IPS-18c (cell line): ENCODE measurements at regions not wholly inside any gene's neighbourhood (a gene's known extent, or its start where the extent isn't known, plus 50 kb on each side); places are given as distances from the start of the nearest gene placed in this dataset.
"Not testable (repeated sequence)": the region's sequence is repeated elsewhere in the genome, so short reads cannot be mapped to it uniquely, and the experiment has no call there.

Experiments
- H3K4me3 ChIP-seq: 2 replicates; pipeline ENCODE4 v1.7.0; 2013; ENCODE audit warnings: low read depth, mild to moderate bottlenecking, low read length, moderate library complexity; ENCODE audit not compliant: insufficient read depth
- H3K9me3 ChIP-seq: one replicate; pipeline ENCODE4 v1.6.1; 2013; ENCODE audit warnings: mild to moderate bottlenecking, low read length, moderate library complexity; ENCODE audit not compliant: control insufficient read depth, insufficient read depth

GRCh38 chr12:60231976-60232907, 636.4 kb downstream of the SLC16A7 start:
- H3K4me3 ChIP-seq, result peak overlapping the region; percentile 20; the same call in 1 of the 2 replicates

GRCh38 chr12:60234611-60235195, 638.9 kb downstream of the SLC16A7 start:
- H3K4me3 ChIP-seq, H3K9me3 ChIP-seq: not testable (repeated sequence)

More at GRCh38 chr12:60231976-60232907, 636.4 kb downstream of the SLC16A7 start:
- no peaks in the 10 kb centered on the region for H3K9me3 ChIP-seq

- no peaks in the 10 kb centered on the region for H3K9me3 ChIP-seq
- no peak overlapping the region for H3K4me3 ChIP-seq
Measured at GRCh38 chr12:60235261-60235660, 639.4 kb downstream of the SLC16A7 start.

GRCh38 chr12:60236416-60236815, 640.6 kb downstream of the SLC16A7 start:
- H3K9me3 ChIP-seq, H3K4me3 ChIP-seq: not testable (repeated sequence)

GRCh38 chr12:60240891-60241290, 645.1 kb downstream of the SLC16A7 start:
- Histone ChIP-seq H3K9me3 (no peaks in the 10 kb centered on the region), H3K4me3 (no peak overlapping the region)

GRCh38 chr12:60251091-60251490, 655.3 kb downstream of the SLC16A7 start:
- no peaks in the 10 kb centered on the region for H3K9me3 ChIP-seq
- H3K4me3 ChIP-seq, result no peak overlapping the region

GRCh38 chr12:60252359-60253096, 656.7 kb downstream of the SLC16A7 start:
- Histone ChIP-seq H3K4me3 (no peak overlapping the region), H3K9me3 (no peaks in the 10 kb centered on the region)

- no peaks in the 10 kb centered on the region for H3K9me3 ChIP-seq
- H3K4me3 ChIP-seq, result no peak overlapping the region
Measured at GRCh38 chr12:60255044-60255443, 659.2 kb downstream of the SLC16A7 start.

GRCh38 chr12:60257063-60257462, 661.2 kb downstream of the SLC16A7 start:
- Histone ChIP-seq H3K9me3 (no peaks in the 10 kb centered on the region), H3K4me3 (no peak overlapping the region)

GRCh38 chr12:60259225-60259624, 663.4 kb downstream of the SLC16A7 start:
- H3K4me3 ChIP-seq, result no peak overlapping the region
- no peaks in the 10 kb centered on the region for H3K9me3 ChIP-seq

- no peak overlapping the region for H3K4me3 ChIP-seq
- H3K9me3 ChIP-seq, result no peaks in the 10 kb centered on the region
Measured at GRCh38 chr12:60262378-60262777, 666.5 kb downstream of the SLC16A7 start.

- Histone ChIP-seq H3K9me3 (no peaks in the 10 kb centered on the region), H3K4me3 (no peak overlapping the region)
Measured at GRCh38 chr12:60263161-60263560, 667.3 kb downstream of the SLC16A7 start.

GRCh38 chr12:60263836-60264493, 668.1 kb downstream of the SLC16A7 start:
- Histone ChIP-seq H3K9me3 (no peaks in the 10 kb centered on the region), H3K4me3 (no peak overlapping the region)

- H3K9me3 ChIP-seq, result no peaks in the 10 kb centered on the region
- no peak overlapping the region for H3K4me3 ChIP-seq
Measured at GRCh38 chr12:60265741-60266140, 669.9 kb downstream of the SLC16A7 start.

- Histone ChIP-seq H3K4me3 (no peak overlapping the region), H3K9me3 (no peaks in the 10 kb centered on the region)
Measured at GRCh38 chr12:60266381-60266852, 670.6 kb downstream of the SLC16A7 start.

GRCh38 chr12:60269611-60270269, 673.9 kb downstream of the SLC16A7 start:
- Histone ChIP-seq H3K4me3 (no peak overlapping the region), H3K9me3 (no peaks in the 10 kb centered on the region)

GRCh38 chr12:60271816-60272215, 676.0 kb downstream of the SLC16A7 start:
- H3K9me3 ChIP-seq, result no peaks in the 10 kb centered on the region

More at GRCh38 chr12:60271816-60272215, 676.0 kb downstream of the SLC16A7 start:
- H3K4me3 ChIP-seq, result no peak overlapping the region
